Natural killer cell treated with Interleukin-12 subunit alpha and Interleukin-12 subunit beta and Interleukin-15 and Interleukin-18, amount 100 ng/mL, for 72 hours (primary cell): ENCODE measurements at regions not wholly inside any gene's neighbourhood (a gene's known extent, or its start where the extent isn't known, plus 50 kb on each side); places are given as distances from the start of the nearest gene placed in this dataset.

Source experiments
- ATAC-seq, 2 donors: fragments of 150-1000 bp; cut with Tn5 transposase in 1 of 2; sonication (Bioruptor Pico), chemical (Tn5 transposase) in 1 of 2; 2 replicates each; pipeline ENCODE4 v1.10.0; 2021
- DNase-seq: peaks from one replicate; pipeline ENCODE4 v3.0.0; 2022; ENCODE audit warnings: low spot score
- H3K27ac Mint-ChIP-seq, 2 donors: 1 replicate in 1 of 2; 2 replicates in 1 of 2; pipeline ENCODE4 v1.8.0; 2022; ENCODE audit warnings: mixed read lengths in 2 of 2, mild to moderate bottlenecking in 1 of 2, moderate library complexity in 1 of 2
- H3K27me3 Mint-ChIP-seq, 2 donors: 1 replicate in 1 of 2; 2 replicates in 1 of 2; pipeline ENCODE4 v1.8.0; 2022; ENCODE audit warnings: mixed read lengths in 2 of 2
- H3K36me3 Mint-ChIP-seq: one replicate; pipeline ENCODE4 v1.8.0; 2022; ENCODE audit warnings: mixed read lengths
- H3K4me1 Mint-ChIP-seq, 2 donors: 1 replicate in 1 of 2; 2 replicates in 1 of 2; pipeline ENCODE4 v1.8.0; 2022; ENCODE audit warnings: low read depth in 2 of 2, mixed read lengths in 2 of 2, mild to moderate bottlenecking in 1 of 2
- H3K4me3 Mint-ChIP-seq: one replicate; pipeline ENCODE4 v1.8.0; 2022; ENCODE audit warnings: mixed read lengths
- H3K9me3 Mint-ChIP-seq: 2 replicates; pipeline ENCODE4 v1.8.0; 2022; ENCODE audit warnings: mixed read lengths

DNA sequence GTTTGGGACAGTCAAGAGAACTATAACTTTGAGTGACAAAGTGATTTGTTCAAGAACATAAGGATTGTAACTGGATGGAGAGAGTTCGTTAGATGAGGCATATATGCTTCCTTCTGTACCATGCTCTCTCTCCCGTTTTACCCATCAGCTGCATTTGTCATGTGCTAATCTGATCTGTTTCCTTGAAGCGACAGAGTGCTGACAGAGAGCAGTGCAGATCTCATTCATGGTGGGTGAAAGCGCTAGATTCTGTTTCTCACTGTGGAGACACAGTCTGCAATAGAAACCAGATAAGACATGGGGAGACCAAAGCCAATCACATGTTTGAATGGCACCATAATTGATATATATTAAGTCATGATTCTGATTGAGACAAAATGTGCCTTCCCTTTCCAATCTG is 456.6 kb upstream of the CELF4 start:
- Mint-ChIP-seq H3K27me3 (no peaks in the 10 kb centered on the region), H3K4me1 (no peaks in the 10 kb centered on the region), H3K36me3 (no peaks in the 10 kb centered on the region), H3K9me3 (peaks cover 8% of the 10 kb centered on the region), H3K4me3 (no peak overlapping the region), H3K27ac (no peak overlapping the region)
- DNase-seq (no peak), ATAC-seq (no peak)

DNA sequence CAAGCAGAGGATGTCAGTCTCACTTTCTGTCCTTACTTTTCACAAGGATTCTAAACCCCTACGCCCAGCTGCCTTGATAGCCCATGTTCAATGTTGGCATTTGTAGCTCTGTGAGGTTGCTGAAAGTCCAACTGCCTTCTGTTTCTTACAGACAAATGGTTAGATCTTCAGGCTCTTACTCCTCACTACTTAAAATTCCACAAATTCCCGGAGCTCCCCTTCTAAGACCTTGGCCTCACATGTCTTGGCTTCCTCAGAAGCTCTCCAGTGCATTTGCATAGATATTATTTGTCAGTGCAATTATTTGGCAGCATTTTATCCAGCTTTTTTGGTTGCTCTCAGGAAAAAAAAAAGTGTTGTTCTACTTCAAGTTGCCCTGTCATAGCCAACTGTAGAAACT is 453.7 kb upstream of the CELF4 start:
- H3K36me3 Mint-ChIP-seq, result peaks cover 4% of the 10 kb centered on the region
- H3K4me1 Mint-ChIP-seq, result no peaks in the 10 kb centered on the region
- no peak for ATAC-seq
- no peak overlapping the region for H3K27ac Mint-ChIP-seq
- no peak for DNase-seq
- no peaks in the 10 kb centered on the region for H3K27me3 Mint-ChIP-seq
- H3K9me3 Mint-ChIP-seq, result peaks cover 14% of the 10 kb centered on the region
- no peak overlapping the region for H3K4me3 Mint-ChIP-seq

- no peaks in the 10 kb centered on the region for H3K27me3 Mint-ChIP-seq
- no peak overlapping the region for H3K4me3 Mint-ChIP-seq
- ATAC-seq (no peak), DNase-seq (no peak)
- no peak overlapping the region for H3K27ac Mint-ChIP-seq
- peaks cover 16% of the 10 kb centered on the region for H3K9me3 Mint-ChIP-seq
- H3K4me1 Mint-ChIP-seq, result no peaks in the 10 kb centered on the region
- peaks cover 4% of the 10 kb centered on the region for H3K36me3 Mint-ChIP-seq
These were observed 445.6 kb upstream of the CELF4 start for GRCh38 chr18:38010971-38011857.

GRCh38 chr18:38010037-38010436 is 444.4 kb upstream of the CELF4 start:
- no peak overlapping the region for H3K4me3 Mint-ChIP-seq
- ATAC-seq (no peak), DNase-seq (no peak)
- H3K36me3 Mint-ChIP-seq, result no peaks in the 10 kb centered on the region
- no peaks in the 10 kb centered on the region for H3K4me1 Mint-ChIP-seq
- peaks cover 8% of the 10 kb centered on the region for H3K9me3 Mint-ChIP-seq
- H3K27ac Mint-ChIP-seq, result no peak overlapping the region
- no peaks in the 10 kb centered on the region for H3K27me3 Mint-ChIP-seq

DNA sequence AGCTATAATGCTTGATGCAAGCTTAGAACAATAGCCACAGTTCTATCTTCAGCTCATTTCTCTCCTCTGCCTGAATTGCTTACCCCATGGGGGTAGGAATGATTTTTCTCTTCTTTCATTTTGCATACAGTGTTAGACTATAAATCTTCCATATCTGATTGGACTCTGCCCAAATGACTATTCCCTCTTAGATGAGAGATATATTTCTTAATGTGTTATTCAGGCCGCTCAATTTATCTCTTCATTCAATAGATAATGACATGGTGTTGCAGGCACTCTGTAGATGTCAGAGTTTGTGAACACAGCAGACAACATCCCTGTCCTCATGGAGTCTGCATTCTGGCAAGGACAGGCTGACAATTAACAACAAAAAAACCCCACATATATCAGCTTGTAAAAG is 443.7 kb upstream of the CELF4 start:
- Mint-ChIP-seq H3K36me3 (no peaks in the 10 kb centered on the region), H3K9me3 (peaks cover 8% of the 10 kb centered on the region), H3K27ac (no peak overlapping the region), H3K4me3 (no peak overlapping the region), H3K27me3 (no peaks in the 10 kb centered on the region), H3K4me1 (no peaks in the 10 kb centered on the region)
- ATAC-seq (no peak), DNase-seq (no peak)

DNA sequence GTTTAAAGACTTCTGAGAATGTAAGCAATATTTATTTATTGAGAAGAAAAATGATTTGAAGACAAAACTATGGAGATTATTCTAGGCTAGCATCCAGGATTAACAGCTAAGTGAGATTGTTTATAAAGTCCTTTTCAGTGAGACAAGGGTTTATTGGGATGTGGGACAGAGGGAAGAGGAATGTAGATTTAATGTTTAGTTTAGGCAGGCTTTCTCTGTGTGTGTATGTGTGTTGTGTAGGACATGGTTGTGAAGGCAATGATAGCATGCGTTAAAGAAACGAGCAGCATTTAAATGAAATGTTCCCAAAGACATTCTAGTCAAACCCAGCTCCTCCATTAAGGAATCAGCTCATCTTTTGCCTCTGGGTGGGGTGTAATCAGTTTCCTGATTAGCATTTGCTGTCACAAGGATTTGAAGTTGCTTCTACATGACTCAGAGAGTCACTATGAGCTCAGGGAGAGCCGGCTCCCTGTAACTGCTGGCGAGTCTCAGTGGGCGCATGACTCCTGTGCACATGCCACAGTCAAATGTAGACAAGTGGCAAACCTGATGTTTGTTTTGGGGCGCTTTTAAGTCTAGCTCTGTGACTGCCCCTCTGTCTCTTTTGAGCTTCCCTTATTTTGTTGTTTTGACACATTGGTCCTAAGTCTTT is 442.2 kb upstream of the CELF4 start:
- Mint-ChIP-seq H3K4me1 (no peaks in the 10 kb centered on the region), H3K36me3 (no peaks in the 10 kb centered on the region), H3K27ac (no peak overlapping the region), H3K4me3 (no peak overlapping the region), H3K27me3 (no peaks in the 10 kb centered on the region), H3K9me3 (peaks cover 8% of the 10 kb centered on the region)
- DNase-seq (no peak), ATAC-seq (no peak)

DNA sequence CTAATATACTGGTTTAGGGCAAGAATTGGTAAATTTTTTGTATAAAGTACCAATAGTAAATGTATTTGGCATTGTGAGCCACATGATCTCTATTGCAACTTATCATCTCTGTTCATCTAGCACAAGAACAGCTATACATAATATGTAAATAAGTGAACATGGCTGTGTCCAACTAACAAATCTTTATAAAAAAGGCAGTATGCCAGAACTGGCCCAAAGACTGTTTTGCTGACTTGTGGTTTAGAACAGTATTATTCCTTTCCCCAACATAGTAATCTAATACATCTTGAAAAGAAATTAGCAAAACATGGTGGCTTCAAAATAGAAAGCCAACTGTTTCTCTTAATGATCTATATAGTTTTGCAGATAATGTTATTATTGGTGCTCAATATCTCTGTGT is 441.4 kb upstream of the CELF4 start:
- ATAC-seq, result no peak
- no peak overlapping the region for H3K4me3 Mint-ChIP-seq
- no peaks in the 10 kb centered on the region for H3K4me1 Mint-ChIP-seq
- no peak for DNase-seq
- no peak overlapping the region for H3K27ac Mint-ChIP-seq
- peaks cover 8% of the 10 kb centered on the region for H3K9me3 Mint-ChIP-seq
- H3K27me3 Mint-ChIP-seq, result no peaks in the 10 kb centered on the region
- H3K36me3 Mint-ChIP-seq, result no peaks in the 10 kb centered on the region

DNA sequence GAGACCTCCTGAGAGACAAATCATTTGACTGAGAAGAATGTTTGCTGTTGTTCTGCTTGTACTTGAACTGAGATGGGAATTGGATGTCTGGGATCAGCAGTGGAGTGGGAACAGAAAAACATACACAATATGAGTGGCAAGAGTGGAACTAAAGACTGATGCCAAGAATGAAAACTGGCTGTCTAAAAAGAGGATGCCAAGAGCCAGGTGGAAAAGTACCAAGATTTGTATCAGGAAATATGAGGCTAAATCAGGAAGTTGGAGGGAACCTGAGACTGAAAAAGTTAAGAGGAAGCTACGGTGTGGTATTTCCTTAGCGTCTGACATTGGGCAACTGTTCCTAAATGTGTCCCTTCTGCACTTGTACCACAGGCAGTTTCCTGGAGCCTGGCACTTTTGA is 440.9 kb upstream of the CELF4 start:
- Mint-ChIP-seq H3K36me3 (no peaks in the 10 kb centered on the region), H3K4me3 (no peak overlapping the region), H3K4me1 (no peaks in the 10 kb centered on the region), H3K27ac (no peak overlapping the region), H3K27me3 (no peaks in the 10 kb centered on the region), H3K9me3 (peaks cover 8% of the 10 kb centered on the region)
- ATAC-seq (no peak), DNase-seq (no peak)

DNA sequence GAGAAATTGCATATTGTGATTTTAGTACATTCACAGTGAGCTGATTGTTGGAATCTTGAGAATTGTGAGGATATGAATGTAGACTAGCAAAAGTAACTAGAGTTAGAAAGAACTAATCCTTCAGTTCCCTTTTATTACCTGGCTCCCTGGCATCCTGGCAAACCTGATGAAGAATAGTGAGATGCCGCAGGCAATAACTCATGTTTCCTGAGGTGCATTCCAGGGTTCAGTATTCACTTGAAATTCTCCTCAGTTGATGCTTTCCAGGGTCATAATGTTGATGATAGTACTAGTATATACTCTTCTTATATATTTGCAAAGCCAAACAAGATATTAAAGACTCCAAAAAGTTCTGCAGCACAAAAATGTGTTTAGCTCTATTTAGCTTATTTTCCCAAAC is 432.1 kb upstream of the CELF4 start:
- DNase-seq (no peak), ATAC-seq (no peak)
- H3K9me3 Mint-ChIP-seq, result peaks cover 12% of the 10 kb centered on the region
- no peaks in the 10 kb centered on the region for H3K27me3 Mint-ChIP-seq
- no peak overlapping the region for H3K27ac Mint-ChIP-seq
- H3K4me3 Mint-ChIP-seq, result no peak overlapping the region
- H3K4me1 Mint-ChIP-seq, result no peaks in the 10 kb centered on the region
- peaks cover 8% of the 10 kb centered on the region for H3K36me3 Mint-ChIP-seq

DNA sequence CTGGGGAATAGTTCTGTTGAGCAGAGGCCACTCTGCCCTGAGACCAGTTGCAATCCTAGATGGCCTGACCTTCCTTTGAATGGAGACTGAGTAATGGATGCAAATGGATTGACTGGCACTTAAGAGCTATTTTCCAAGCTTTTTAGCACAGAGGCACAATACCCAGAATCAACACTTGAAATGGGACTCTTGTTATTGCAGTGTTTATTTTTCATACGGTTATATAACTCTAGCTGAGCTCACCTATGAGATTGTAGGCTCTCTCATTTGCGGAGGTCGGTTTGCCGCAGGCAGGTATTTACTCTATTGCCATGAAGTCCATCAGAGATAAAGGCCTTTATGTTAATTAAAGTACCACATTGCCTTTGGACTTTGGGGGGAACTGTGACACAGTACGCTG is 422.3 kb upstream of the CELF4 start:
- DNase-seq (no peak), ATAC-seq (no peak)
- no peak overlapping the region for H3K27ac Mint-ChIP-seq
- no peaks in the 10 kb centered on the region for H3K4me1 Mint-ChIP-seq
- no peak overlapping the region for H3K4me3 Mint-ChIP-seq
- peaks cover 23% of the 10 kb centered on the region for H3K9me3 Mint-ChIP-seq
- H3K36me3 Mint-ChIP-seq, result peaks cover 7% of the 10 kb centered on the region
- no peaks in the 10 kb centered on the region for H3K27me3 Mint-ChIP-seq

DNA sequence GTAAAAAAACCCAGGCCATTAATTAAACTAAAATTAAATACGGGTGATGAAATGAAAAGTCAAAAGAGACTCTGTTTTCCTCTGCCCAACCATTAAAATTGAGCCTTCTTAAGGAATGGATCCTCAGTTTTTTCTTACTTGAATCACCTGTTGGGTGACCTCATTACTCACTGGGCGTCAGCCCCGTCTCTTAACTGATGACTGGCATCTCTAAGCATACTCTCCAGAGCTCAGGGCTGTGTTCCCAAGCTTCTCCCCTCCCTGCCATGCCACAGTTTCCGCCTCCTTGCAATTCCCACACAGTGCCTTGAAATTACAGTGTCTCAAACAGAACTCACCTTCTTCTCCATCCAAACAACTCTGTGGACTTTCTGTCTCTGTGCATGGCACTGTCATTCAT is 421.1 kb upstream of the CELF4 start:
- DNase-seq (no peak), ATAC-seq (no peak)
- Mint-ChIP-seq H3K27ac (no peak overlapping the region), H3K4me1 (no peaks in the 10 kb centered on the region), H3K36me3 (peaks cover 7% of the 10 kb centered on the region), H3K4me3 (no peak overlapping the region), H3K9me3 (peaks cover 19% of the 10 kb centered on the region), H3K27me3 (no peaks in the 10 kb centered on the region)

- ATAC-seq (no peak), DNase-seq (no peak)
- Mint-ChIP-seq H3K4me1 (no peaks in the 10 kb centered on the region), H3K4me3 (no peak overlapping the region), H3K36me3 (no peaks in the 10 kb centered on the region), H3K27me3 (no peaks in the 10 kb centered on the region), H3K9me3 (peaks cover 12% of the 10 kb centered on the region), H3K27ac (no peak overlapping the region)
These were observed 419.5 kb upstream of the CELF4 start for GRCh38 chr18:37985126-37985525.

GRCh38 chr18:37980556-37980955 is 415.0 kb upstream of the CELF4 start:
- ATAC-seq, result no peak
- Mint-ChIP-seq H3K27ac (no peak overlapping the region), H3K4me1 (no peaks in the 10 kb centered on the region), H3K27me3 (no peaks in the 10 kb centered on the region), H3K4me3 (no peak overlapping the region), H3K9me3 (peaks cover 9% of the 10 kb centered on the region), H3K36me3 (no peaks in the 10 kb centered on the region)
- DNase-seq, result no peak

DNA sequence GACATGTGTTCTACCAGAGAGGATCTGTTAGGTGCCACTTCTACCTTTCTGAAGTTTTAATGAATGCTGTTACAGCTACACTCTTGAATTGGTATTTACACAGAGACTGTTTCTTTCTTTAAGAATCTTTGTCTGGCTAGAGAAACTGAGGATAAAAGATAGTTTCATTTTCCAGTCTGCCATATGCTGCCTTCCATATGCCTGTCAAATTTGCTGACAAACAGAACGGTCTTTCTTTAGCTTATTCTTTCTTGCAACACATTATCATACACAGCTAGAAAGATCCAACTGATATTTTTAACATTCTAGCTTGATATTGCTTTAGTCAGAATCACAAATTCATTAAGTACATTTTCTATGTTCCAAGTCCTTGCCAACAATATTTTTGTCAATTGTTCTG is 409.8 kb upstream of the CELF4 start:
- peaks cover 18% of the 10 kb centered on the region for H3K9me3 Mint-ChIP-seq
- H3K4me3 Mint-ChIP-seq, result no peak overlapping the region
- H3K27ac Mint-ChIP-seq, result no peak overlapping the region
- ATAC-seq (no peak), DNase-seq (no peak)
- H3K36me3 Mint-ChIP-seq, result no peaks in the 10 kb centered on the region
- H3K27me3 Mint-ChIP-seq, result no peaks in the 10 kb centered on the region
- H3K4me1 Mint-ChIP-seq, result no peaks in the 10 kb centered on the region
